ENCODE measurements at regions not wholly inside any gene's neighbourhood (a gene's known extent, or its start where the extent isn't known, plus 50 kb on each side); places are given as distances from the start of the nearest gene placed in this dataset.

DNA sequence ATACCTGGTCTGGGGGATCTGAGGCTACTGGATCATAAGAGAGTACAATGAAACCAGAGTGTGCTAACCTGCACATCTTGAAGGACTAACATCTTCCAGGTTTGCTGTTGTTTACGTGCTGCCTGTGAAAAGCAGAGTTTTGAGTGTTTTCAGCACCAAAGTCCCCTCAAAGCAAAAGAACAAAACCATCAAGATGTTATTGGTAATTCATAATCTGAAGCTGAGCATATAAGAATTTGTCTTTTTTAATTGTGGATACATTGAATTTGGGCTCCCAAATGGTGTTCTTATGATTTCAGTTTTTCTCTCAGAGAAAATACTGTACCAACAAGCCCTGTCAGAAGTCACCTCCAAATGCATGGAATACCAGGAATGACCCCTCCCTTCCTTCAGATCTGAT lies 110.2 kb downstream of the BTG1 start:
- no peak for DNase-seq (ENCODE audit: low read depth, low spot score)
- H3K27ac ChIP-seq = peak overlapping the region; percentile 75

DNA sequence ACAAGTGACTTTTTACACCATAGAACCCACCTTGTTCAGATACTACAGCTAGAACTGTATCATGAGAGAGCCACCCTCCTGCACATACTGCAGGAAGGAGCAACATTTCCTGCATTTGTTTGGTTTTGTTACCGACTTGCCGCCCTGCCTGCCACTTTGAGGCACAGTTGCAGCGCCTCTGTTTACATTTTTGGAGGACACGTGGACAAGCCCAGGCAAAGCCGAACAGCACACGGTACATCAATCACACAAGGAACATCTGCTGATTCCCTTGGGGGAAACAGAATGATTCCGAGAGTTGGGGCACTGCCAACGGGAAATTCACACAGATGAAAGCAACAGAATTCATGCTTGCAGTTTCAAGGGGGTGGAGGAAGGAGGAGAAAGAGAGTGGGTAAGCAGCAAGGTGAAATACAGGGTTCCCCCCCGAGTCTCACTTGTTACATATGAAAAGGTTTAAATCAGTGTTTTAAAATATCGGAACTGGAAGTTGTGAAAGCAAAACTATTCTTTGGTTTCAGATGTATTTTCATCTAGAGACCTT lies 110.7 kb downstream of the BTG1 start:
- H3K27ac ChIP-seq = peak overlapping the region; percentile 75

DNA sequence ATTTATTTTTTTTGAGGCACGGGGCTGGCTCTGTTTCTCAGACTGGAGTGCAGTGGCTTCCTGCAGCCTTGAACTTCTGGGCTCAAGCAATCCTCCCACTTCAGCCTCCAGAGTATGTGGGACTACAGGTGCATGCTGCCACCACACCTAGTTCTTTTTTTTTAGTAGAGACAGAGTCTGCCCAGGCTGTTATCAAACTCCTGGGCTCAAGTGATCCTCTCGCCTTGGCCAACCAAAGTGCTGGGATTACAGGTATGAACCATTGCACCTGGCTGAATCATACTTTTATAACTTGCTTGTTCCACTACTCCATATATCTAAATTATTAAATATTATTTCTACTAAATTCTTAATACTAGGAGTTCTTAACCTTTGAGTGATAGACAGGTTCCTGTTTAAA lies 111.6 kb downstream of the BTG1 start:
- H3K27ac ChIP-seq = peak overlapping the region; percentile 75
- DNase-seq (ENCODE audit: low read depth, low spot score) = no peak

More for the DNA sequence above, 110.7 kb downstream of the BTG1 start:
- peak; percentile 88 for DNase-seq (ENCODE audit: low read depth, low spot score)

DNA sequence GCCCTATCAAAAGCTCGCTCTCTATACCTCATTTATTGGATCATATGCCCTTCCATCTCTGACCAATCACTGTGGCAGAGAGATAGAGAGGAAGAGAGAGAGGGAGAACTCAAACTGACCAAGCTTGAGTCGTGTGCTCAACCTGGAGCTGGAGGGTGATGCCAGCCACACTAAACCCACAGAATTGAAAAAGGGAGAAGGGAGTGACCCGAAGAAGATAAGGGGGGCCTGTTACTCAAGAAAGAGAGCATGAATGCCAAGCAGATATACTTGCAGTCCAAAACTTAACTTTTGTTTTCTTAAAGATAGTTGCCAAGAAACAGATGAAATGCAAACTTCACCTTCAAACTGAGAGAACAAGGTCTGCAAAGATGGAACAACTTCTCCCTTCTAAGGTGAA lies 112.7 kb downstream of the BTG1 start:
- H3K27ac ChIP-seq = no peak overlapping the region
- no peak for DNase-seq (ENCODE audit: low read depth, low spot score)

DNA sequence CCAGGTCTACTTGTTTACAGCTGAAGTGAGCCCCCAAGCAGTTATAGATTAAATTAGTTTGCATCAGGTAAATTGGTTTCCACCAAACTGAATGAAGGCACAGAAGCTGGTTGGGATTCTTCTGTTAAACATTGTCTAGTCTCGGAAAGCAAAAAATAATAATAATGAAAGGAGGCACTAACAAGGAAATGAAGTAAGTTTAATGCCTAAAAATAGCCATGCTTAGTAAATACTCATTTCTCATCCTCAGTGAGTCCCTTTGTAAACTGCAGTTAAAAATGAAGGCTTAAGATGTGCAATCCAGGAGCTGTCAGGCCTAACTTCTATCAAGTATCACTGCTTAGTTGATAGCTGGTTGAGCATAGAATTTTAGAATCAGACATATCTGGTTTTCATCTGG lies 113.5 kb downstream of the BTG1 start:
- no peak overlapping the region for H3K27ac ChIP-seq
- DNase-seq (ENCODE audit: low read depth, low spot score) = no peak

DNA sequence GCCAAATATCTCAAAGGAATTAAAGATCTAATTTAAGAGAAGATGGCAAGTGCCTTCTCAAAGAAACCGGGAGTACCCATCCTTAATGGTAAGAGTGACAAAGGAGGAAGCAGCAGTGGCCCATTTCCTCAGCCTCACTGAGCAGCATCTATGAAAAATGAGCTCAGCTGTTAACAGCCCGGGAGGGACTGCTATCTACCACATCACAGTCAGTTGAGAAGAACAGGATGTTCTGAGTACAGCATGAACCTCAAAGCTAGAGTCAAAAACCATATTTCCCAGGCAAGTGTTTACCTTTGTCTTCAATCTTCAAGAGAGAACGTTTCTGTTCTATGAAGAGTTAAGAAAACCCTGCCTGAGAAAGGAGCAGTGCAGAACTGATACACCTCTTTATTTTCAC lies 115.0 kb downstream of the BTG1 start:
- H3K27ac ChIP-seq = no peak overlapping the region
- no peak for DNase-seq (ENCODE audit: low read depth, low spot score)

DNA sequence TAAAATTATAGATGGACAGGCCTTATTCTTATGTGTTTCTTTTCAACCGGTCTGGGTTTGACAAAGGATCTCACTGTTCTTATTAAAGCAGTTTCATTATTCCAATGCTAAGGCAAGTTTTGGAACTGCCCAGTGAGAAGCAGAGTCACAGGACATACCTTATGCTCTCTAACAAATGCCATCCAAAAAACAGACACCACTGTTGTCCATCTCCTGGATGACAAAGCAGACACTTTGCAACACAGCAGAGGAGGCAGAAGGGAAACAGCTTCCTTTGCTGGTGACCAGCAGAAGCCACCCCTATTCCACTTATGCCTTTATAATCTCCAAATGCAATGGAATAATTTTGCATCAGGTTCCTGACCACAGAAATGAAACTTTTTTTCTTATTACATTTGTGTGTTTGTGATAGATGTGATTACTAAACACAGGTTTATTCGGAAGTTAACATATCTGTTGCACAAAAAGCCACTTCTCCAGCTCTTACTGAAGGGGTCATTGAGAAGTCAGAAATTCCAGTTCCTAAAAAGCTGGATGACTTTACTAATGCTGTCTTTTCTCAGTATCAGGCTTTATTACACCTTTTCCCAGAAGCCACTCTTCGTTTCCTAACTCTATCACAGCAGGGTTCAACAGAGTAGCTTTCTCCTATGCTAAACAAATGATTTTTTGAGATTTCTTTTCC lies 115.6 kb downstream of the BTG1 start:
- DNase-seq (ENCODE audit: low read depth, low spot score) = no peak
- no peak overlapping the region for H3K27ac ChIP-seq

DNA sequence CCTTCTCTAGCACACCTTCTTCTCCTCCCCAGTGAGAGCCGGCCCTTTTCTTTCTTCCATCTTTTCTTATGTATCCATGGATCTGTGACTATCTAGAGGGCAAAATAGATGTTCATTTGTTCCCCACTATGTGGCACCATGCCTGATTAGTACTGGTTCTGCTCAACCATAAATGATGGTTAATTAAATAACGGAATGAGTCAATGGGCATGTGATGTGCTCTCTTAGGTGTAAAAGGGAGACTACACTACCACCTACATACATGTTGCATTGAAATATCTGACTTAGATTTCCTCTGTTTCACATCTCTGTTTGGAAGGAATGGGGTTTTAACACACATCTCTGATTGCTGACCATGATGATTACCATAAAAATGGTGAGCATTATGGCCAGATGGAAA lies 116.5 kb downstream of the BTG1 start:
- no peak overlapping the region for H3K27ac ChIP-seq
- no peak for DNase-seq (ENCODE audit: low read depth, low spot score)

DNA sequence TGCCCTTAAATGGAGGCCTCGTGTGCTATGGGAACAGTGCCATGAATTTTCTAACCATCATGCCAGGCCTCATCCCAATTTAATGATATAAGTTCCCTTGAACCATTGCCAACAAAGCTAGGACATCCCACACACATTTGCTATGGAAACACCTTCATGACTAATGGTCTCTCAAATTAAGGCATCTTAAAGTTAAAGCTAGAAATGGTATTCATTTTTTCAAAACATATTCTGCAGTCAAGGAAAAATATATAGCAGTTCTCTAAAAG lies 117.3 kb downstream of the BTG1 start:
- no peak overlapping the region for H3K27ac ChIP-seq
- no peak for DNase-seq (ENCODE audit: low read depth, low spot score)

DNA sequence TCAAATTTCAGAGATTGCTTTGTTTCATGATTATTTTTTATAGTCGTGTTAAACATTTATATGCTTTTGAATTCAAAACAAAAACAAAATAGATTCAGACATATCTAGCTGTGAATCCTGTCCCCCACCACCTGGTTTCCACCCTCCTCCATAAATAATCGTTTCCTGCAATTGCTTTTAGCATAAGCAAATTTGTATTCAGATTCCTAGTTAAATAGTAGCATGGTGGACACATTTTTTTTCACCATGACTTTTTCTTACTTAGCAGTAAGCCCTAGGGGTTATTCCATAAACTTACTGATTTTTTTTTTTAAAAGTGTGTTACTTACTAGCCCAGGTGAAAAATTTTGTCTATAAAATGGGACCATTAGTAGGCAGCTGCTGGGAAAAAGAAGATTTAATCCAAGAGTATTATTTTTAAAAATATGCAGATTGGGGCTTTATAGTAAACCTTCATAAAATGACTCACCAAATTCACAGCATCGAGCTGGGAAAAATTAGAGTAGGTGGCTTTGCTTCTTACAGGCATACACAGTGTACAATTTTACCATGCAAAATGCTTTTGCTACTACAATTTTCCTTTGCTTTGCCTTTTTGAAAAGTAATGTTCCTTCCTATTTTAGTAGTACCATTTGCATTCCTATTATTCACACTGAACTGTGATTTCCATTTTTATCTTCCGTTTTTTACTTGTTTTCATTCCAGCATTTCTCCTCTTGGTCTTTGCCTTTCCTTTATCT lies 117.8 kb downstream of the BTG1 start:
- H3K27ac ChIP-seq = no peak overlapping the region
- no peak for DNase-seq (ENCODE audit: low read depth, low spot score)

DNA sequence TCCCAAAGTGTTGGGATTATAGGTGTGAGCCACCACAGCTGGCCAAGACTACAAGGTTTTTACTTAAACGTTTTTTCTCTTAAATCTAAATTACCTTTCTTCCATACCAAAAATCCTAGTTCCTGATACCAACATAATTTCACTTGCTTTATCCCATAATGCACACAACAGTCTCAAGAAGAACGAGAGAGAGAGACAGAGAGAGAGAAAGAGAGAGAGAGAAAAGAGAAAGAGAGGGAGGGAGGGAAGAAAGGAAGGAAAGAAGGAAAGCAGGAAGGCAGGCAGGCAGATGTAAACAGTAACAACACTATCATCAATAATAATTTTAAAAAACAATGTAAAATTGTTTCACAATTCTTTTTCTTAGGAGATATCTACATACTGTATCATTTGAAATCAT lies 118.4 kb downstream of the BTG1 start:
- no peak overlapping the region for H3K27ac ChIP-seq
- DNase-seq (ENCODE audit: low read depth, low spot score) = no peak

DNA sequence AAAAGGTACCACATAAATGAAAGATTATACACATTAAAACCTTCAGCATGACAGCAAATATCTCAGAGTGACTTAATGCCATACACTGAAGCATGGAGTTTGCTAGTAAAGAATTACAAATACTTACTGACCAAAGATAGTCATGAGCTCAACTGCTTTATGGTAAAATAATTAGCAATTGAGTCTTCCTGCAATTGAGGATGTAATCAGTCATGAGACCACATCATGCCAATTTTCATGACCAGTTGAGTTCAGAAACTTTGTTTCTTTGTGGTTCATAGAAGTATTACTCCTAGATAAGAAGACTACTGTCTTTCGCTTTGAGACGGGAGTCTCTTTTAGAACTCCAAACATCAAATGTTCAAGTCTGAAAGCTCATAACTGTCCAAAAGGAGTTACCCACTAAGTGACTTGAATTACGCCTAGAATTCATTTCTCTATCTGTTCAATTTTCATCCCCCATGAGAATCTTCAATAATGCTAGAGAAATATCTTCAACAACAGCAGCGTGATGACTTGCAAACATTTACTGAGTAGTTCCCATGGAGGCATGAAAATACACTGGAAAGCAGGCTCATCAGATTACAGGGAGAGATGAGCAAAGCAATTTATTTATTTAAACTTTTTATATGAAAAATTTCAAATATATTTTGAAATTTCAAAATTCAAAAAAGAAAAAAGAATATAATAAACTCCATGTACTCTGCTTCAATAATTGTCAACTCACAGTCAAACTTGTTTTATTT lies 120.0 kb downstream of the BTG1 start:
- DNase-seq (ENCODE audit: low read depth, low spot score) = no peak

DNA sequence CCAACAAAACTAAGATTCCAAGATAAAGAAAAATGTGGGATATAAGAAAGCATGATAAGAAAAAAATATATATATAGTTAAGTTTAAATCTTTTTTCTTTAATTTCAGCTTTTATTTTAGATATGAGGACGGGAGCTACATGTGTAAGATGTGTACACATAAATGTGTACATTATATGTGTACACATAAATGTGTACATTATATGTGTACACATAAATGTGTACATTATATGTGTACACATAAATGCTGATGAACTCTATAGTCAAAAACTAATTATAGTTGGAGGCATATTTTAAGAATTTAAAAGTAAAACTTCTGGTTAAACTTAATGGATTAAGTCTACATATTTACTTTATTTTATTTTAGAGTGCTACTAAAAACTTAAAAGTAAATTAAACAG lies 123.6 kb downstream of the BTG1 start:
- H3K27ac ChIP-seq = no peak overlapping the region
- DNase-seq (ENCODE audit: low read depth, low spot score) = no peak

More for the DNA sequence above, 120.0 kb downstream of the BTG1 start:
- H3K27ac ChIP-seq = no peak overlapping the region

DNA sequence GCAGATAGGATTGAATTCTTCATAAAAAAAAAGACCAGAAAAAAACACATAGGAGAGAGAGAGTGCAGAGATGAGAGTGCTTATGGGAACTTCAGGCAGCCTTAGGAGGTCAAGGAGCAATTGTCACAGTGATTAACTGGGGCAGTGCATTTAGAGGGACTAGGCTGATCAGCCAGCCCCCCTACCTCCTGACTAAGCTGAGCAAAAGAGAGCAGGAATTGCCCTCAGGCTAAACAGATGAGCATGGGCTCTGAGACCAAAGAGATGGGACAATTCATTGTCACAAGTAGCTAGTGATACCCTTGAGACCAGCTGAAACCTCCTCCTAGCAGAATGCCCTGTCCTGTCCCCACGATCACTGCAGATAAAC lies 124.0 kb downstream of the BTG1 start:
- no peak for DNase-seq (ENCODE audit: low read depth, low spot score)
- no peak overlapping the region for H3K27ac ChIP-seq

DNA sequence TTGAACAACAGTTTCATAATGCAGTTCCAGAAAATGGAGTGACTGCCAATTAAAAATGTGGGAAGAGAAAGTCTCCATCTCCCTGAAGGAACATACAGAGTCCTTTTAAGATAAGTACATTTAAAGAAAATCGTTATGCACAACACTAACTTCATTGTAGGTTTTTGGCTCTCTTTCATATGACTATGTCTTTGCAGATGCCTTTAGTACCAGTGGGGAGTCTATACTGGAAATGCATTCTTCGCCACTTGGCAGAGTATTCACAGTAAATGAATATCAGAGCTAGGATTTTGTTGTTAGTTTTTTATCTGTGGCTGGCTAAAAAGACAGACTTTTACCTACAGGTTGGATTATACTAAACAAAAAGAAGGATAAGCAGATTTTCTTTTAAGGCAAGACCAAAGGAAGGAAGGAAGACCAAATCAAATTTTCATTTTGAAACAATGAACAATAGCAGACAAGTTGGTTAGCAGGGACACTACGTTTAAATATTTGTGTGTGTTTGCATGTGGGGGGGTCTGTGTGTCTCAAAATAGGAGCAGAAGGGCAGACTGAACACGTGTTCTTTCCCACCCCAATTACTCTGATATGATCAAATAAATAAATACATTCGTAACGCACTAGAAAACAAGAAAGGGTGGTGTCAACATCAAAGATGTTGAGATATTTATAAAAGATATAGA lies 124.5 kb downstream of the BTG1 start:
- H3K27ac ChIP-seq = no peak overlapping the region
- no peak for DNase-seq (ENCODE audit: low read depth, low spot score)

DNA sequence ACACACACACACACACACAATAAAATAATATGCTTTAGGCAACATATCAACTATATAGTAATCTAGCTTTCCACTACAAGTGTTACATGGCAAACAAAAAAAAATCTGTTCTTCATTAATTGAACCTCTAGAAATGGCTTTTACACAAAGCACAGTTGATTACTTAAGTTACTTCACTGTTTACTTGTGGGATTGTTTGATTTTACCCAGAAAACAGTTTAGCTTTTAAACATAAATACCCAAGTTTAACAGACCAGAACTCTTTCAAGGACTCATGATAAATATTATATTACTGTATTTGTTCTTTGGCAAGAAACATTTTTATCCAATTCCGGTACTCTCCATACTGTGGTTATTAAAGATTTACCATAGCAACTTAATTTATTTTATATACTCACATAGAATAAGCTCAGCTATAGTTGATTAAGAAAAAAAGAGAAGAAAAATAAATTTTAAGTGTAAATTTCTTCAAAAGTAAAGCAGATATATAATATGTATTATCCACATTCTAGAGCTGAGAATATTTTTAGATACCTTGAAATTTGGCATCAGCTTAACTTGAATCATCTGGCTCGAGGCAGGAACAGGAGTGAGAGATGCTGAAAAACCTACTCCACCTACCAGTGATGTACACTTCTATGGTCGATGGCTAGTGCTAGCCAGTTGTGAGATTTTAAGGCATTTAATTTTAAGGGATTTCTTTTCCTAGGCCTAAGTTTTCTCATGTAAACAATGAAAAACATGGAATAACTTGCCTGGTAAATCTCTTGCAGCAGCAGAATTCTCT lies 126.0 kb downstream of the BTG1 start:
- no peak for DNase-seq (ENCODE audit: low read depth, low spot score)
- no peak overlapping the region for H3K27ac ChIP-seq

DNA sequence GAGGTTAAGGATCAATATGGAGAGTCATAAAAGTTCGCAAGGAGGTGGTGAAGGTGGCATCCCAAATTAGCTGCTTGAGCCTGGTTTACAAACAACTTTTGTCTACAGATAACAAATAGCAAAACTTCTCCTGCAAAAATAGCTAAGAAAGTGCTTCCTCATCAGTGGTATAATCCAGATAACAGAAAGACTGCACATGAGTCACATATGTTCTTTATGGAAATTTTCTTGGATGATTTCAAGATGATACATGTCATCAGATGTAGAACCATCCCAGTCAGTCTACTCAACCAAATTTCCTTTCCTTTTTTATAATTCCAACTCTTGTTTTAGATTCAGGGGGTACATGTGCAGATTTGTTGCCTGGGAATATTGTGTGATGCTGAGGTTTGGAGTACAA lies 133.0 kb downstream of the BTG1 start:
- no peak for DNase-seq (ENCODE audit: low read depth, low spot score)
- no peak overlapping the region for H3K27ac ChIP-seq

DNA sequence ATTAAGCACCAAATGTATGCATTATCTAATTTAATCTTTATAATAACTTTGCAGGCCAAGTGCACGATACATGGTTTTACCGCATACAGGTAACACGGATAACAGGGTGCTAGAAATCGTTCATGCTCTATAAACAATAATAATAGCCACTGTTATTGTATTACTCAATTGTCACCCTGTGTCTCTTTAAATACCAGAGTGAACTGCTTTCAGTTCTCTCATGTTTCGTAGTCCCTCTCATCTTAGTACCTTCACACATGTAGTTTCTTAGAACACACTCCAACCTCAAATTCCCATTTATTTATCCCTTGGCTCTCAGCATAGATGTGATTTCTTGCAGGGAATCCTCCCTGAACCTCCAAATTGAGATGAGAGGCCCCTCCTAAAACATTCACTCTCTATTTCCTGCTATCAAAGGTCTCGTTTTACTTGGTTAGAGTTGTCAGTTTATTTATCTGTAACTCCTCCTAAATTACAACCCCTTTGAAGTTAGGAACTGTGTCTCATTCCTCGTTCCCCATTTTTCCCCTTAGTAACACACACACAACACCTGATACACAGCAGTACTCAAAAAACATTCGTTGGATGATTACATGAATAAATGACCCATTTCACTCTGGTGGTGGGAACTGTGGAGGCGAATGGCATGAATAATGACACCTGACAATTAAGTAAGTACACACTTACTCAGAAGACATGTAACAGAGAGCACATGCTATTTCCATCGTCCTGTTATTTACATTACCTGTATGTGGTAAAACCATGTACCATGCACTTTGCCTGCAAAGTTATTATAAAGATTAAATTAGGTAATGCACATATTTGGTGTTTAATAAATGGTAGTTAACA lies 134.6 kb downstream of the BTG1 start:
- no peak overlapping the region for H3K27ac ChIP-seq
- DNase-seq (ENCODE audit: low read depth, low spot score) = no peak

DNA sequence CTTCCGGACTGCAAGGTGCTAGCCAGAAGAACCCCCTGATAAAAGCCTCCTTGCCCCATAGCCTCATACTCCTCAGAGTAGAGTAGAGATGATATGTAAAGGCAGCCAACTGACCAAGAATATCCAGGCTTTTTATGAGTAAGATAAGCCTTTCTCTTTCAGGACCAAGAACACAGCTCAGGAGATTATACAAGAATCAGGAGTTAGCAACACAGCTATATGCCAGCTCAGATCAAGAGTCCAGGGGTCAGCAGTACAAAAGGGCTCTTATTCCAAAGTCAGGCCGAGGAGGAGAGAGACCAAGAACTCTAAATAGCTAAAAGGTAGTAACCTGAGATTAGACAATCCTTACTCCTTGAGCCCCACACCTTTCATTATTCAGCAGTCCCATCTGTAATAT lies 135.3 kb downstream of the BTG1 start:
- DNase-seq (ENCODE audit: low read depth, low spot score) = no peak
- no peak overlapping the region for H3K27ac ChIP-seq
